ENCODE measurements at regions not wholly inside any gene's neighbourhood (a gene's known extent, or its start where the extent isn't known, plus 50 kb on each side); places are given as distances from the start of the nearest gene placed in this dataset.

- no peak overlapping the region for H3K4me3 ChIP-seq (ENCODE audit: low read length)
- DNase-seq: no peak
- no peaks in the 10 kb centered on the region for H3K4me1 ChIP-seq (ENCODE audit: control insufficient read depth, insufficient read depth, low read length)
- no peaks in the 10 kb centered on the region for H3K27me3 ChIP-seq (ENCODE audit: control insufficient read depth, insufficient read depth, low read length)
- no peaks in the 10 kb centered on the region for H3K9me3 ChIP-seq (replicated peaks; ENCODE audit: control insufficient read depth, low read depth, low read length)
- no peaks in the 10 kb centered on the region for H3K36me3 ChIP-seq (ENCODE audit: control insufficient read depth, insufficient read depth, low read length)
- WGBS (ENCODE audit: insufficient coverage): no CpG with 5 or more reads among the region's 2 CpGs
- H3K27ac ChIP-seq (ENCODE audit: low read length): no peak overlapping the region
Measured at GRCh38 chr2:176409671-176410070, 140.4 kb downstream of the MTX2 start.

GRCh38 chr2:176412136-176412535 lies 142.9 kb downstream of the MTX2 start:
- H3K4me1 ChIP-seq (ENCODE audit: control insufficient read depth, insufficient read depth, low read length): peaks cover 11% of the 10 kb centered on the region
- H3K27ac ChIP-seq (ENCODE audit: low read length): no peak overlapping the region
- no peaks in the 10 kb centered on the region for H3K27me3 ChIP-seq (ENCODE audit: control insufficient read depth, insufficient read depth, low read length)
- no peaks in the 10 kb centered on the region for H3K36me3 ChIP-seq (ENCODE audit: control insufficient read depth, insufficient read depth, low read length)
- no peak for DNase-seq
- no peaks in the 10 kb centered on the region for H3K9me3 ChIP-seq (replicated peaks; ENCODE audit: control insufficient read depth, low read depth, low read length)
- H3K4me3 ChIP-seq (ENCODE audit: low read length): no peak overlapping the region

GRCh38 chr2:176413786-176414185 lies 144.5 kb downstream of the MTX2 start:
- Histone ChIP-seq H3K9me3 (replicated peaks; ENCODE audit: control insufficient read depth, low read depth, low read length) (no peaks in the 10 kb centered on the region), H3K36me3 (ENCODE audit: control insufficient read depth, insufficient read depth, low read length) (no peaks in the 10 kb centered on the region), H3K4me1 (ENCODE audit: control insufficient read depth, insufficient read depth, low read length) (peaks cover 11% of the 10 kb centered on the region), H3K27ac (ENCODE audit: low read length) (no peak overlapping the region), H3K4me3 (ENCODE audit: low read length) (no peak overlapping the region), H3K27me3 (ENCODE audit: control insufficient read depth, insufficient read depth, low read length) (no peaks in the 10 kb centered on the region)
- no peak for DNase-seq
- WGBS (ENCODE audit: insufficient coverage): 40% methylated on average over 2 of the region's 4 CpGs

DNA sequence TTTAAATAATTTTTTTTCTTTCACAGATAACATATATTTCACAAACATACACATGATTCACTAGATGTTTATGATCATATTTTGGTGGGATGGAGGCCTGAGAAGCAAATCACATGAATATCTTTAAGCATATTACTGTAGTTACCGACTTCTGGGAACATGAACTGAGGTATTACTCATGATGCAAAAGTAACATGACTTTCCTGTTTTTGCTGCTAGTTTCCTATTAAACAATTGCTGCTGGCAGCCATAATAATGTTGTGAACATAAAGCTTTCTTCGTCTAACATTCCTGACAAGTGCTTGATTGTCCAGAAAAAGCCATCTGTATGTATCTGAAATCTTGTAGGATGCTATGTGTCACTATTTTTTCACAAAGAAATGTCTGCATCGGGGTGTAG lies 145.4 kb downstream of the MTX2 start:
- DNase-seq: no peak
- no peaks in the 10 kb centered on the region for H3K36me3 ChIP-seq (ENCODE audit: control insufficient read depth, insufficient read depth, low read length)
- H3K4me1 ChIP-seq (ENCODE audit: control insufficient read depth, insufficient read depth, low read length): peaks cover 11% of the 10 kb centered on the region
- H3K27ac ChIP-seq (ENCODE audit: low read length): peak overlapping the region; percentile 16
- H3K9me3 ChIP-seq (replicated peaks; ENCODE audit: control insufficient read depth, low read depth, low read length): no peaks in the 10 kb centered on the region
- H3K4me3 ChIP-seq (ENCODE audit: low read length): no peak overlapping the region
- WGBS (ENCODE audit: insufficient coverage): 40% methylated on average over 1 of the region's 3 CpGs
- H3K27me3 ChIP-seq (ENCODE audit: control insufficient read depth, insufficient read depth, low read length): no peaks in the 10 kb centered on the region

GRCh38 chr2:176415174-176415895 lies 146.1 kb downstream of the MTX2 start:
- no peak for DNase-seq
- H3K27me3 ChIP-seq (ENCODE audit: control insufficient read depth, insufficient read depth, low read length): no peaks in the 10 kb centered on the region
- no peak overlapping the region for H3K4me3 ChIP-seq (ENCODE audit: low read length)
- no peak overlapping the region for H3K27ac ChIP-seq (ENCODE audit: low read length)
- no peaks in the 10 kb centered on the region for H3K36me3 ChIP-seq (ENCODE audit: control insufficient read depth, insufficient read depth, low read length)
- H3K4me1 ChIP-seq (ENCODE audit: control insufficient read depth, insufficient read depth, low read length): peaks cover 11% of the 10 kb centered on the region
- no peaks in the 10 kb centered on the region for H3K9me3 ChIP-seq (replicated peaks; ENCODE audit: control insufficient read depth, low read depth, low read length)
- 47% methylated on average over 5 of the region's 8 CpGs for WGBS (ENCODE audit: insufficient coverage)

GRCh38 chr2:176415937-176416499 lies 146.8 kb downstream of the MTX2 start:
- H3K9me3 ChIP-seq (replicated peaks; ENCODE audit: control insufficient read depth, low read depth, low read length): no peaks in the 10 kb centered on the region
- no peak overlapping the region for H3K4me3 ChIP-seq (ENCODE audit: low read length)
- H3K4me1 ChIP-seq (ENCODE audit: control insufficient read depth, insufficient read depth, low read length): peaks cover 11% of the 10 kb centered on the region
- no peaks in the 10 kb centered on the region for H3K27me3 ChIP-seq (ENCODE audit: control insufficient read depth, insufficient read depth, low read length)
- no peak overlapping the region for H3K27ac ChIP-seq (ENCODE audit: low read length)
- no peak for DNase-seq
- 63% methylated on average over 2 of the region's 3 CpGs for WGBS (ENCODE audit: insufficient coverage)
- no peaks in the 10 kb centered on the region for H3K36me3 ChIP-seq (ENCODE audit: control insufficient read depth, insufficient read depth, low read length)

DNA sequence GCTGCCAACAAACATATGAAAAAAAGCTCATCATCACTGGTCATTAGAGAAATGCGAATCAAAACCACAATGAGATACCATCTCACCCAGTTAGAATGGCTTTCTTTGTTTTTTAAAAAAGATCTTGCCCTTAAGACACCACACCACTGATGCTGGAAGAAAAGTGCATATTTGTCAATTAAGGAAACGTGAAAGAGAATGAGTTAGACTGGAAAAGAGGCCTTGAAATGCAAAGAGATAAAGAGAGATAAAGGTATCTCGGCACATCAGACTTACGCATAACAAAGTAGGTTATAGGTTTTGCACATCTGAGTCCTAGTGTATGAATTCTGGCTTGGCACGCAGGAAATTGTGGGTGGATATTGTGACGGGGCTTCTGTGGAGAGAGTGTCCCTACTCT lies 149.5 kb downstream of the MTX2 start:
- WGBS (ENCODE audit: insufficient coverage): no CpG with 5 or more reads among the region's 6 CpGs
- Histone ChIP-seq H3K9me3 (replicated peaks; ENCODE audit: control insufficient read depth, low read depth, low read length) (no peaks in the 10 kb centered on the region), H3K27me3 (ENCODE audit: control insufficient read depth, insufficient read depth, low read length) (no peaks in the 10 kb centered on the region), H3K27ac (ENCODE audit: low read length) (no peak overlapping the region), H3K4me1 (ENCODE audit: control insufficient read depth, insufficient read depth, low read length) (peaks cover 11% of the 10 kb centered on the region), H3K36me3 (ENCODE audit: control insufficient read depth, insufficient read depth, low read length) (no peaks in the 10 kb centered on the region), H3K4me3 (ENCODE audit: low read length) (no peak overlapping the region)
- DNase-seq: no peak

DNA sequence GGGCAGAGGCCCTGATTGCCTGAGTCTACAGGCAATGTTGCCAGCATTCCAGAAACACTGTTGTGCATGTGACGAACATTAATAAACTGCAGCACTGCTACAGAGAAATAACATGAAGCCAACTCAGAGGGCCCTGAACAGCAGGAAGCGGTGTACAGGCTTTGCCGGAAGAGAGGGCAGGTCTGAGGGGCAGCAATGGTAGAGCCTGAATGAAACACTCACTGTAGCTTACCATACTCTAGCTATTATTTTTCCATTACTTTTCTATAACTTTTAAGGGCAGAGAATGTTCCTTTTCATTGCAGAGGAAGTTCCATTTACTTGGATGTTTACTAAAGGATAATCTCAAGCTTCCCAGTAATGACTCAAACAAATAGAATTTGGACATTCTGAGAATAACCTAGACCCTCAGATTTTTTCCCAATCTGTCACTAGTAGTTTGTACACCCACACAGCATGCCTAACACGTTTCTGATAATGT lies 150.4 kb downstream of the MTX2 start:
- no peak for DNase-seq
- WGBS (ENCODE audit: insufficient coverage): no CpG with 5 or more reads among the region's 4 CpGs
- H3K4me1 ChIP-seq (ENCODE audit: control insufficient read depth, insufficient read depth, low read length): peaks cover 11% of the 10 kb centered on the region

DNA sequence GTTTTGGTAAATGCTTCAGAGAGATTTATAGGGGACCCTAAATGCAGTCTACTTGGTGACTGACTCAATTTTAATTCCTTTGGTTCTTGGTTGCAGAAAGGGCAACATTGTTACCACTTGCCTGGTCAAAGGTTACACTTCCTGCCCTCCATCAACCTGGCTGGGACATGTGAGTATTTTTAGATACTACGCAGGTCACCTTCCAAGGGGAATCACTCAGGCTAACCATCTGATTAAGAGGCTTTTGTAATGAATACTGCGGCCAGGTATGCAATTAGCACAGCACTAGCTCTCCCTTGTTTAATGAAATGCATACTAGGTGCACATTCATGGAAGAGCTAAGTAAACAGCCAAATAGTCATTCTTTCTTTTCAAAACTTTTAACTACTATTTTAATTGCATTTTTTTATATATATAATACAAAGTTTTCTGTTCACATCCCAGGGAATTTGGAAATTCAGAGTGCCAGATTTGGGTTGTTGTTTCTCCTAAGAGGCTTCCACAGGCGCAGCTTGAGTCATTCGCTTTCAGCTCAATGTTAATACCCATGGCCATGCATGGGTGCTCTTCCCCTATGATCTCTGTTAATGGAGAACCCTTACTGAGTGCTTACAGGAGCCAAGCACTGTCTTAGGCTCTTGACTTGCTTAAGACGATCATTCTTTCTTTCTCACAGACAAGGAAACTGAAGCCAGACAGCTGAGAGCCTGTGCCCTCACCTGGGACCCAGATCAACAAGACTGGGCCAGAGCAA lies 152.2 kb downstream of the MTX2 start:
- H3K4me1 ChIP-seq (ENCODE audit: control insufficient read depth, insufficient read depth, low read length): no peaks in the 10 kb centered on the region
- no peak for DNase-seq
- 70% methylated on average over 5 of the region's 5 CpGs for WGBS (ENCODE audit: insufficient coverage)
- no peak overlapping the region for H3K4me3 ChIP-seq (ENCODE audit: low read length)
- H3K27ac ChIP-seq (ENCODE audit: low read length): no peak overlapping the region
- no peaks in the 10 kb centered on the region for H3K9me3 ChIP-seq (replicated peaks; ENCODE audit: control insufficient read depth, low read depth, low read length)
- H3K36me3 ChIP-seq (ENCODE audit: control insufficient read depth, insufficient read depth, low read length): no peaks in the 10 kb centered on the region
- H3K27me3 ChIP-seq (ENCODE audit: control insufficient read depth, insufficient read depth, low read length): no peaks in the 10 kb centered on the region

More for the DNA sequence above, 150.4 kb downstream of the MTX2 start:
- Histone ChIP-seq H3K4me3 (ENCODE audit: low read length) (no peak overlapping the region), H3K9me3 (replicated peaks; ENCODE audit: control insufficient read depth, low read depth, low read length) (no peaks in the 10 kb centered on the region), H3K27me3 (ENCODE audit: control insufficient read depth, insufficient read depth, low read length) (no peaks in the 10 kb centered on the region), H3K27ac (ENCODE audit: low read length) (no peak overlapping the region), H3K36me3 (ENCODE audit: control insufficient read depth, insufficient read depth, low read length) (no peaks in the 10 kb centered on the region)

DNA sequence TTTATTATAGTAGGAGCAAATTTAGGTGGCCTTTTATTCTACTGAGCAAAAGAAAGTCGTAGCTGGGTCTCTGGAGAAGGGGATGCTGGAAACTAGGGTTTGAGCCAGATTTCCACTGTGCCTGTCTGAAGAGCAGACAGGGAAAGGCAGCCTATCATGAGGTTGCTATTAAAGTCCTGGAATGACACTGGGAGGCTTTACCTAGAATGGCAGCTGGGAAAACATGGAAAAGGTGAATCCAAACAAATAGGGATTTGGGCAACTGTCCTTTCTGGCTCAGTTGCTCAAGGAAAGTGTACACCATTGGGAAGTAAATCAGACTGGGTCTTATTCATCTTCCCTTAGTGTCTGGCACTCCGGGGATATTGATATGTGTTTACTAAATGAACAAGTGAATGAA lies 154.6 kb downstream of the MTX2 start:
- Histone ChIP-seq H3K27me3 (ENCODE audit: control insufficient read depth, insufficient read depth, low read length) (no peaks in the 10 kb centered on the region), H3K27ac (ENCODE audit: low read length) (no peak overlapping the region), H3K4me3 (ENCODE audit: low read length) (no peak overlapping the region), H3K9me3 (replicated peaks; ENCODE audit: control insufficient read depth, low read depth, low read length) (no peaks in the 10 kb centered on the region), H3K4me1 (ENCODE audit: control insufficient read depth, insufficient read depth, low read length) (no peaks in the 10 kb centered on the region), H3K36me3 (ENCODE audit: control insufficient read depth, insufficient read depth, low read length) (no peaks in the 10 kb centered on the region)
- WGBS (ENCODE audit: insufficient coverage): 19% methylated on average over 2 of the region's 2 CpGs
- DNase-seq: no peak
